ENCODE measurements at regions not wholly inside any gene's neighbourhood (a gene's known extent, or its start where the extent isn't known, plus 50 kb on each side); places are given as distances from the start of the nearest gene placed in this dataset.
"Not testable (repeated sequence)": the region's sequence is repeated elsewhere in the genome, so short reads cannot be mapped to it uniquely, and the experiment has no call there.

GRCh38 chr17:62223585-62223984 is 156.8 kb upstream of the EFCAB3 start:
- TF ChIP-seq CTCF (IDR thresholded peaks at IDR 0.05); RCOR1 (IDR thresholded peaks at IDR 0.05; ENCODE audit: low read depth, low read length); BHLHE40 (IDR thresholded peaks at IDR 0.05; ENCODE audit: low read depth, low read length); TP53 (CRISPR knock-in tag; IDR thresholded peaks at IDR 0.05); KDM5A (IDR thresholded peaks at IDR 0.05); PHF8 (IDR thresholded peaks at IDR 0.05; ENCODE audit: borderline replicate concordance, low read depth); KDM1A (IDR thresholded peaks at IDR 0.05; ENCODE audit: low read depth): not testable (repeated sequence)
- TF ChIP-seq, protein P1, sequence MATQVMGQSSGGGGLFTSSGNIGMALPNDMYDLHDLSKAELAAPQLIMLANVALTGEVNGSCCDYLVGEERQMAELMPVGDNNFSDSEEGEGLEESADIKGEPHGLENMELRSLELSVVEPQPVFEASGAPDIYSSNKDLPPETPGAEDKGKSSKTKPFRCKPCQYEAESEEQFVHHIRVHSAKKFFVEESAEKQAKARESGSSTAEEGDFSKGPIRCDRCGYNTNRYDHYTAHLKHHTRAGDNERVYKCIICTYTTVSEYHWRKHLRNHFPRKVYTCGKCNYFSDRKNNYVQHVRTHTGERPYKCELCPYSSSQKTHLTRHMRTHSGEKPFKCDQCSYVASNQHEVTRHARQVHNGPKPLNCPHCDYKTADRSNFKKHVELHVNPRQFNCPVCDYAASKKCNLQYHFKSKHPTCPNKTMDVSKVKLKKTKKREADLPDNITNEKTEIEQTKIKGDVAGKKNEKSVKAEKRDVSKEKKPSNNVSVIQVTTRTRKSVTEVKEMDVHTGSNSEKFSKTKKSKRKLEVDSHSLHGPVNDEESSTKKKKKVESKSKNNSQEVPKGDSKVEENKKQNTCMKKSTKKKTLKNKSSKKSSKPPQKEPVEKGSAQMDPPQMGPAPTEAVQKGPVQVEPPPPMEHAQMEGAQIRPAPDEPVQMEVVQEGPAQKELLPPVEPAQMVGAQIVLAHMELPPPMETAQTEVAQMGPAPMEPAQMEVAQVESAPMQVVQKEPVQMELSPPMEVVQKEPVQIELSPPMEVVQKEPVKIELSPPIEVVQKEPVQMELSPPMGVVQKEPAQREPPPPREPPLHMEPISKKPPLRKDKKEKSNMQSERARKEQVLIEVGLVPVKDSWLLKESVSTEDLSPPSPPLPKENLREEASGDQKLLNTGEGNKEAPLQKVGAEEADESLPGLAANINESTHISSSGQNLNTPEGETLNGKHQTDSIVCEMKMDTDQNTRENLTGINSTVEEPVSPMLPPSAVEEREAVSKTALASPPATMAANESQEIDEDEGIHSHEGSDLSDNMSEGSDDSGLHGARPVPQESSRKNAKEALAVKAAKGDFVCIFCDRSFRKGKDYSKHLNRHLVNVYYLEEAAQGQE (IDR thresholded peaks at IDR 0.05): not testable (repeated sequence)

All from A549 (cell line).